C4-2B (cell line): ENCODE measurements at regions not wholly inside any gene's neighbourhood (a gene's known extent, or its start where the extent isn't known, plus 50 kb on each side); places are given as distances from the start of the nearest gene placed in this dataset.

Source experiments
- ZFX ChIP-seq: fragments of 450-650 bp; IDR thresholded peaks from 2 replicates; pipeline ENCODE4 v1.6.1; 2017
- TF ChIP-seq, protein P1 (sequence below): fragments of 450-650 bp; conservative IDR thresholded peaks from 2 replicates; pipeline ENCODE4 v1.5.1; 2017; ENCODE audit warnings: mild to moderate bottlenecking

DNA sequence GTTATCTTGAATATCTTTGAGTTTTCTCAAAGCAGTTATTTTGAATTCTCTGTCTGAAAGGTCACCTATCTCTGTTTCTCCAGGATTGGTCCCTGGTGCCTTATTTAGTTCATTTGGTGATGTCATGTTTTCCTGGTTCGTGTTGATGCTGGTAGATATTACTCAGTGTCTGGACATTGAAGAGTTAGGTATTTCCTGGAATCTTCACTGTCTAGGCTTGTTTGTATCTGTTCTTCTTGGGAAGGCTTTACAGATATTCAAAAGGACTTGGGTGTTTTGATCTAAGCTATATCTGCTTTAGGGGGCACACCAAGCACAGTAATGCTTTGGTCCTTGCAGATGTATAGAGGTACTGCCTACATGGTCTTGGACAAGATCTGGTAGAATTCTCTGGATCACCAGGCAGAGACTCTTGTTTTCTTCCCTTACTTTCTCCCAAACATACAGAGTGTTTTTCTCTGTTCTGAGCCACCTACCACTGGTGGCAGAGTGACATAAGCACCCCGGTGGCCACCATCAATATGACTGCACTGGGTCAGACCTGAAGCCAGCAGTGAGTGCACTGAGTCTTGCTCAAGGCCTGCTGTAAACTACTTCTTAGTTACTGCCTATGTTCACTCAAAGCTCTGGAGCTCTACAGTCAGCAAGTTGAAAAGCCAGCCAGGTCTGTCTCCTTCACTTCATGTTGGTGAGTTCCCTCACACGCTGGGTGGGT, 193.5 kb upstream of the AMOT start:
- TF ChIP-seq, protein P1, sequence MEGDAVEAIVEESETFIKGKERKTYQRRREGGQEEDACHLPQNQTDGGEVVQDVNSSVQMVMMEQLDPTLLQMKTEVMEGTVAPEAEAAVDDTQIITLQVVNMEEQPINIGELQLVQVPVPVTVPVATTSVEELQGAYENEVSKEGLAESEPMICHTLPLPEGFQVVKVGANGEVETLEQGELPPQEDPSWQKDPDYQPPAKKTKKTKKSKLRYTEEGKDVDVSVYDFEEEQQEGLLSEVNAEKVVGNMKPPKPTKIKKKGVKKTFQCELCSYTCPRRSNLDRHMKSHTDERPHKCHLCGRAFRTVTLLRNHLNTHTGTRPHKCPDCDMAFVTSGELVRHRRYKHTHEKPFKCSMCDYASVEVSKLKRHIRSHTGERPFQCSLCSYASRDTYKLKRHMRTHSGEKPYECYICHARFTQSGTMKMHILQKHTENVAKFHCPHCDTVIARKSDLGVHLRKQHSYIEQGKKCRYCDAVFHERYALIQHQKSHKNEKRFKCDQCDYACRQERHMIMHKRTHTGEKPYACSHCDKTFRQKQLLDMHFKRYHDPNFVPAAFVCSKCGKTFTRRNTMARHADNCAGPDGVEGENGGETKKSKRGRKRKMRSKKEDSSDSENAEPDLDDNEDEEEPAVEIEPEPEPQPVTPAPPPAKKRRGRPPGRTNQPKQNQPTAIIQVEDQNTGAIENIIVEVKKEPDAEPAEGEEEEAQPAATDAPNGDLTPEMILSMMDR = no peak
- TF ChIP-seq ZFX = no peak
